HG02759 (cell line): ENCODE measurements at regions not wholly inside any gene's neighbourhood (a gene's known extent, or its start where the extent isn't known, plus 50 kb on each side); places are given as distances from the start of the nearest gene placed in this dataset.
A peak's percentile ranks its signal among the peaks of the same experiment; 100 is the strongest.
"Not testable (repeated sequence)": the region's sequence is repeated elsewhere in the genome, so short reads cannot be mapped to it uniquely, and the experiment has no call there.

Source experiments
- ATAC-seq: cut with Tn5 transposase; IDR thresholded peaks from one replicate; pipeline ENCODE4 v1.9.1; 2021; ENCODE audit warnings: mild to moderate bottlenecking, moderate library complexity; ENCODE audit not compliant: unreplicated experiment

- ATAC-seq = no peak
Observed at GRCh38 chr1:177732178-177732577, 237.7 kb downstream of the SEC16B start.

GRCh38 chr1:177729646-177730045 lies 240.2 kb downstream of the SEC16B start:
- ATAC-seq = no peak

GRCh38 chr1:177723533-177723932 lies 246.3 kb downstream of the SEC16B start:
- ATAC-seq = no peak

- no peak for ATAC-seq
Observed at GRCh38 chr1:177710696-177711620, 258.9 kb downstream of the SEC16B start.

GRCh38 chr1:177708406-177708805 lies 261.5 kb downstream of the SEC16B start:
- no peak for ATAC-seq

GRCh38 chr1:177706977-177707376 lies 262.9 kb downstream of the SEC16B start:
- ATAC-seq = no peak

- ATAC-seq = no peak
Observed at GRCh38 chr1:177705839-177706238, 264.0 kb downstream of the SEC16B start.

- no peak for ATAC-seq
Observed at GRCh38 chr1:177703888-177704446, 265.9 kb downstream of the SEC16B start.

GRCh38 chr1:177701654-177702353 lies 268.1 kb downstream of the SEC16B start:
- no peak for ATAC-seq

GRCh38 chr1:177700856-177701255 lies 269.0 kb downstream of the SEC16B start:
- ATAC-seq = no peak

- no peak for ATAC-seq
Observed at GRCh38 chr1:177690996-177691395, 278.9 kb downstream of the SEC16B start.

- ATAC-seq = no peak
Observed at GRCh38 chr1:177687544-177687943, 282.3 kb downstream of the SEC16B start.

GRCh38 chr1:177686933-177687332 lies 282.9 kb downstream of the SEC16B start:
- no peak for ATAC-seq

GRCh38 chr1:177669161-177669560 lies 300.7 kb downstream of the SEC16B start:
- ATAC-seq = no peak

GRCh38 chr1:177665935-177666334 lies 303.9 kb downstream of the SEC16B start:
- ATAC-seq = no peak

GRCh38 chr1:177664742-177665141 lies 305.1 kb downstream of the SEC16B start:
- not testable (repeated sequence) for ATAC-seq

- ATAC-seq = no peak
Observed at GRCh38 chr1:177660188-177660587, 309.7 kb downstream of the SEC16B start.

- no peak for ATAC-seq
Observed at GRCh38 chr1:177659281-177659680, 310.6 kb downstream of the SEC16B start.

GRCh38 chr1:177656598-177656997 lies 313.3 kb downstream of the SEC16B start:
- ATAC-seq = no peak

GRCh38 chr1:177650947-177651346 lies 318.9 kb downstream of the SEC16B start:
- peak; percentile 58 for ATAC-seq

- no peak for ATAC-seq
Observed at GRCh38 chr1:177648731-177649265, 321.1 kb downstream of the SEC16B start.
